Pancreas (tissue), 10 donors: ENCODE measurements at regions not wholly inside any gene's neighbourhood (a gene's known extent, or its start where the extent isn't known, plus 50 kb on each side); places are given as distances from the start of the nearest gene placed in this dataset.

ENCODE experiments used
- ATAC-seq, 4 donors: fragments of 200-7000 bp; cut with Tn5 transposase; one replicate each; pipeline versions ENCODE4 v1.8.0 to v1.9.1; 2020; ENCODE audit warnings: mild to moderate bottlenecking in 4 of 4, moderate library complexity in 4 of 4
- DNase-seq, 6 donors: peaks; one replicate each; pipeline ENCODE4 v3.0.0-alpha.2; 2020
- FAIRE-seq: peaks from 2 replicates; lab custom pipeline; 2012; peaks lifted over from hg19 to GRCh38; lab: Jason Lieb, UNC
- H3K27ac ChIP-seq, 4 donors: fragments of 200-600 bp; sonication (generic); 1 replicate in 3 of 4; 2 replicates in 1 of 4; pipeline versions ENCODE4 v1.5.0 to v1.8.0; 2020
- H3K27me3 ChIP-seq, 4 donors: fragments of 200-600 bp; one replicate each; pipeline ENCODE4 v1.8.0; 2021
- H3K36me3 ChIP-seq, 3 donors: fragments of 200-600 bp; sonication (generic) in 1 of 3; one replicate each; pipeline versions ENCODE4 v1.5.0 to v1.8.0; 2020 to 2021
- H3K4me1 ChIP-seq, 3 donors: fragments of 200-600 bp; one replicate each; pipeline ENCODE4 v1.8.0; 2021
- H3K4me3 ChIP-seq, 4 donors: fragments of 200-600 bp; sonication (generic) in 2 of 4; one replicate each; pipeline versions ENCODE4 v1.5.0 to v1.8.0; 2020 to 2021
- H3K9me3 ChIP-seq, 4 donors: fragments of 200-600 bp; one replicate each; pipeline ENCODE4 v1.8.0; 2021
- WGBS, 2 donors: extraction: QIAGEN DNeasy Blood & Tissue Kit; methylation state at CpG; one replicate each; pipeline ENCODE4 v1.1.7; 2013; 5-methylcytosine and 5-hydroxymethylcytosine counted together
- intact Hi-C, 3 donors: fragments of 100-400 bp; cut with DNase I; formaldehyde crosslinking; loops; one replicate each; pipeline versions ENCODE4 v1.11.1 to v1.14.2; 2022
- TF ChIP-seq, protein P1 (sequence below), 4 donors: fragments of 200-600 bp; sonication (generic) in 3 of 4; IDR thresholded peaks; one replicate each; pipeline versions ENCODE4 v1.5.0 to v1.8.0; 2021; ENCODE audit warnings: antibody characterized with exemption in 4 of 4
- donor health status: healthy with polysubstance abuse.
- donor health status: DM: no; HTN: no; CAD: no; lungs with moderate emphysema.
- donor health status: DM: no; HTN: no; CAD: no.
- donor health status: control.
- donor health status: control.
- donor health status: Bipolar disorder and iron deficiency.
- donor health status: DM: yes; HTN: yes; CAD: no.
- donor health status: DM: no; HTN: no; CAD: no.
- donor health status: DM: no; HTN: no; CAD: no.
- donor health status: DM: yes; HTN: yes; CAD: no.

GRCh38 chr21:30081506-30081905 is 85.1 kb downstream of the CLDN17 start:
- 48 to 70% methylated on average over 2 of the region's 2 CpGs for WGBS, 2 donors
- H3K27me3 ChIP-seq = no peaks in the 10 kb centered on the region
- H3K4me1 ChIP-seq = no peaks in the 10 kb centered on the region
- ATAC-seq (no peak), DNase-seq (no peak), FAIRE-seq (no peak)
- H3K4me3 ChIP-seq = no peak overlapping the region
- TF ChIP-seq, protein P1, sequence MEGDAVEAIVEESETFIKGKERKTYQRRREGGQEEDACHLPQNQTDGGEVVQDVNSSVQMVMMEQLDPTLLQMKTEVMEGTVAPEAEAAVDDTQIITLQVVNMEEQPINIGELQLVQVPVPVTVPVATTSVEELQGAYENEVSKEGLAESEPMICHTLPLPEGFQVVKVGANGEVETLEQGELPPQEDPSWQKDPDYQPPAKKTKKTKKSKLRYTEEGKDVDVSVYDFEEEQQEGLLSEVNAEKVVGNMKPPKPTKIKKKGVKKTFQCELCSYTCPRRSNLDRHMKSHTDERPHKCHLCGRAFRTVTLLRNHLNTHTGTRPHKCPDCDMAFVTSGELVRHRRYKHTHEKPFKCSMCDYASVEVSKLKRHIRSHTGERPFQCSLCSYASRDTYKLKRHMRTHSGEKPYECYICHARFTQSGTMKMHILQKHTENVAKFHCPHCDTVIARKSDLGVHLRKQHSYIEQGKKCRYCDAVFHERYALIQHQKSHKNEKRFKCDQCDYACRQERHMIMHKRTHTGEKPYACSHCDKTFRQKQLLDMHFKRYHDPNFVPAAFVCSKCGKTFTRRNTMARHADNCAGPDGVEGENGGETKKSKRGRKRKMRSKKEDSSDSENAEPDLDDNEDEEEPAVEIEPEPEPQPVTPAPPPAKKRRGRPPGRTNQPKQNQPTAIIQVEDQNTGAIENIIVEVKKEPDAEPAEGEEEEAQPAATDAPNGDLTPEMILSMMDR (IDR thresholded peaks at IDR 0.05) = no peak
- no peak overlapping the region for H3K27ac ChIP-seq
- H3K9me3 ChIP-seq = no peaks in the 10 kb centered on the region
- H3K36me3 ChIP-seq = no peaks in the 10 kb centered on the region
- intact Hi-C loops = no loop called here

DNA sequence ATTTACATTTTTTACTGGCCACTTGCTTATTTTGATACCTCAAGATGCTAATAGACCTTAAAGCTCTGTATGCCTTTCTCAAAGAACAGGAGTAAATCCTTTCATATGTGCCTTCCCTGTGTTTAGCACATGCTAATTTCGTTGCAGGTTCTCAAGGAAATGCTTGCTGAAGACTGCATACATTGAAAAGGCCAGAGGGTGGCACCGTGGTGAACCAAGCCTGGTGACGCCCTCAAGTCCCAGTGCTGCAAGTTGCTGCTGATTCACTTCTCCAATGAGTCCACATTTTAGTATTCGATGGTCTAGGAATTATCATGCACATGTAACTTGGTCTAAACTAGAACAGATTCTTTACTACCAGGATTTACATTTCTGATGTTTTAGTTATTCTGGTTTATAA is 94.1 kb downstream of the CLDN17 start:
- Histone ChIP-seq H3K9me3 (no peaks in the 10 kb centered on the region), H3K4me1 (no peaks in the 10 kb centered on the region), H3K27ac (no peak overlapping the region), H3K4me3 (no peak overlapping the region), H3K27me3 (no peaks in the 10 kb centered on the region), H3K36me3 (no peaks in the 10 kb centered on the region)
- TF ChIP-seq, protein P1 (IDR thresholded peaks at IDR 0.05) = peak in 2 of 4 donors; percentile 10 to 14
- intact Hi-C loops = no loop called here
- WGBS, 2 donors = 13 to 14% methylated on average over 4 of the region's 4 CpGs
- FAIRE-seq (no peak), ATAC-seq (peak in 3 of 4 donors; percentile 55 to 68 (median 65)), DNase-seq (peak in 2 of 6 donors; percentile 17 to 19)

DNA sequence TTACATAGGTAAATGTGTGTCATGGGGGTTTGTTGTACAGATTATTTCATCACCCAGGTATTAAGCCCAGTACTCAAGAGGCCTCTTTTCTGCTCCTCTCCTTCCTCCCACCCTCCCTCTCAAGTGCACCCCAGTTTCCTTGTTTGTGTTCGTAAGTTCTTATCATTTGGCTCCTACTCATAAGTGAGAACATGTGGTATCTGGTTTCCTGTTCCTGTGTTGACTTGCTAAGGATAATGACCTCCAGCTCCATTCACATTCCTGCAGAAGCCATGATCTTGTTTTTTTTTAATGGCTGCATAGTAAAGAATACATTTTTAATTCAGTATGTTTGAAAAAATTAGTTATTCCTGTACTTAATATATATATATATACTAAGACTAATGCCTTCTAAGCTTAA is 107.7 kb downstream of the CLDN17 start:
- ATAC-seq (no peak), FAIRE-seq (no peak), DNase-seq (no peak)
- Histone ChIP-seq H3K4me1 (no peaks in the 10 kb centered on the region), H3K27me3 (no peaks in the 10 kb centered on the region), H3K36me3 (no peaks in the 10 kb centered on the region), H3K4me3 (no peak overlapping the region), H3K9me3 (no peaks in the 10 kb centered on the region), H3K27ac (no peak overlapping the region)
- WGBS, 2 donors = 3 to 9% methylated on average over 1 of the region's 1 CpG
- TF ChIP-seq, protein P1 (IDR thresholded peaks at IDR 0.05) = no peak
- intact Hi-C loops = no loop called here

- Histone ChIP-seq H3K9me3 (no peaks in the 10 kb centered on the region), H3K4me1 (no peaks in the 10 kb centered on the region), H3K27ac (no peak overlapping the region), H3K36me3 (no peaks in the 10 kb centered on the region), H3K4me3 (no peak overlapping the region), H3K27me3 (no peaks in the 10 kb centered on the region)
- ATAC-seq (no peak), DNase-seq (no peak), FAIRE-seq (no peak)
- 57 to 80% methylated on average over 3 of the region's 3 CpGs for WGBS, 2 donors
- TF ChIP-seq, protein P1 (IDR thresholded peaks at IDR 0.05) = no peak
- intact Hi-C loops = no loop called here
These were observed 109.5 kb downstream of the CLDN17 start for GRCh38 chr21:30057108-30057507.

GRCh38 chr21:30048570-30048969 is 108.8 kb upstream of the GRIK1 start:
- H3K27me3 ChIP-seq = no peaks in the 10 kb centered on the region
- no peak overlapping the region for H3K4me3 ChIP-seq
- no peak for ATAC-seq
- intact Hi-C loops = loop anchor here in 1 of 3 donors (10.0 kb wide), 1 partner anchor 1036 kb away; no protein-coding TSS in a partner anchor
- no peak for FAIRE-seq
- TF ChIP-seq, protein P1 (IDR thresholded peaks at IDR 0.05) = no peak
- H3K36me3 ChIP-seq = no peaks in the 10 kb centered on the region
- H3K9me3 ChIP-seq = no peaks in the 10 kb centered on the region
- no peak overlapping the region for H3K27ac ChIP-seq
- H3K4me1 ChIP-seq = no peaks in the 10 kb centered on the region
- 71 to 95% methylated on average over 1 of the region's 1 CpG for WGBS, 2 donors
- no peak for DNase-seq
